Endothelial cell of umbilical vein (primary cell): ENCODE measurements at regions not wholly inside any gene's neighbourhood (a gene's known extent, or its start where the extent isn't known, plus 50 kb on each side); places are given as distances from the start of the nearest gene placed in this dataset.

Source experiments
- BruUV-seq: library from RNA; stranded (reverse); fragments of 400-500 nt; replicated peaks from 2 replicates; lab custom pipeline; 2021; lab: Mats Ljungman, UMichigan
- CTCF ChIA-PET: fragments of 300-600, 350-600 bp; sonication (Branson Sonifier 250); formaldehyde crosslinking; loops from one replicate; lab custom pipeline; 2021; ENCODE audit warnings: antibody characterized with exemption, inconsistent platforms; lab: Charles Lee
- POLR2A ChIA-PET: fragments of 300-600, 350-600 bp; sonication (Branson Sonifier 250); formaldehyde crosslinking; loops from one replicate; lab custom pipeline; 2021; ENCODE audit warnings: antibody characterized with exemption, inconsistent platforms; lab: Charles Lee
- DNase-seq: peaks from one replicate; pipeline ENCODE4 v3.0.0-alpha.2; 2011; ENCODE audit warnings: low read depth, low spot score
- FAIRE-seq: peaks from 2 replicates; lab custom pipeline; 2011; peaks lifted over from hg19 to GRCh38; lab: Jason Lieb, UNC
- H2AFZ ChIP-seq: 2 replicates; pipeline ENCODE4 v1.6.0; 2012; ENCODE audit warnings: low read depth, low read length, control low read depth, inconsistent platforms
- H3K27ac ChIP-seq: 2 replicates; pipeline ENCODE4 v1.5.1; 2011; ENCODE audit warnings: low read depth, mild to moderate bottlenecking, control low read depth, low read length, moderate library complexity; ENCODE audit not compliant: insufficient read depth
- H3K27me3 ChIP-seq, 2 experiments: 2 replicates each; pipeline versions ENCODE4 v1.6.0 to v1.6.1; 2011; ENCODE audit warnings: low read length in 2 of 2, mixed read lengths in 1 of 2; ENCODE audit not compliant: control insufficient read depth in 2 of 2, insufficient read depth in 2 of 2
- H3K36me3 ChIP-seq, 2 experiments: 2 replicates in 1 of 2; 3 replicates in 1 of 2; pipeline ENCODE4 v1.5.1; 2011; ENCODE audit warnings: low read length in 2 of 2, mild to moderate bottlenecking in 1 of 2, moderate library complexity in 1 of 2; ENCODE audit not compliant: control insufficient read depth in 2 of 2, insufficient read depth in 2 of 2; ENCODE audit errors: extremely low read depth in 1 of 2
- H3K4me1 ChIP-seq: 3 replicates; pipeline ENCODE4 v1.5.1; 2011; ENCODE audit warnings: mild to moderate bottlenecking, low read length; ENCODE audit not compliant: control insufficient read depth, insufficient read depth; ENCODE audit errors: extremely low read depth
- H3K4me2 ChIP-seq: 2 replicates; pipeline ENCODE4 v1.6.1; 2011; ENCODE audit warnings: low read length, control low read depth, mixed read lengths; ENCODE audit not compliant: insufficient read depth
- H3K4me3 ChIP-seq, 3 experiments: fragments of 200-600 bp in 1 of 3; sonication (generic), shearing (Covaris generic) in 1 of 3; replicated peaks in 1 of 3; 2 replicates each; pipeline ENCODE4 v1.5.1; 2011 to 2016; ENCODE audit warnings: control low read depth in 3 of 3, low read length in 3 of 3, mild to moderate bottlenecking in 2 of 3, inconsistent platforms in 1 of 3, low read depth in 1 of 3, moderate library complexity in 1 of 3; ENCODE audit not compliant: insufficient read depth in 1 of 3
- H3K79me2 ChIP-seq: 2 replicates; pipeline ENCODE4 v1.6.0; 2012; ENCODE audit warnings: low read length, inconsistent platforms; ENCODE audit not compliant: control insufficient read depth, insufficient read depth
- H3K9ac ChIP-seq: replicated peaks from 2 replicates; pipeline ENCODE3; 2011; ENCODE audit warnings: low read length, control low read depth; ENCODE audit not compliant: insufficient read depth; ENCODE audit errors: extremely low read depth
- H3K9me1 ChIP-seq: replicated peaks from 3 replicates; pipeline ENCODE4 v1.6.0; 2011; ENCODE audit warnings: mild to moderate bottlenecking, low read length; ENCODE audit not compliant: control insufficient read depth, insufficient read depth; ENCODE audit errors: extremely low read depth
- H3K9me3 ChIP-seq: replicated peaks from 2 replicates; pipeline ENCODE4 v1.5.1; 2012; ENCODE audit warnings: low read length, inconsistent platforms; ENCODE audit not compliant: control insufficient read depth, insufficient read depth
- H4K20me1 ChIP-seq: replicated peaks from 2 replicates; pipeline ENCODE3; 2011; ENCODE audit warnings: mild to moderate bottlenecking, low read length; ENCODE audit not compliant: control insufficient read depth, insufficient read depth; ENCODE audit errors: extremely low read depth
- EZH2 ChIP-seq: IDR thresholded peaks from 2 replicates; pipeline ENCODE4 v1.6.1; 2012; ENCODE audit warnings: borderline replicate concordance, low read depth, mild to moderate bottlenecking, moderate library complexity, low read length, inconsistent platforms; ENCODE audit not compliant: severe bottlenecking
- FOS ChIP-seq: IDR thresholded peaks from 2 replicates; pipeline ENCODE4 v1.6.1; 2011; ENCODE audit warnings: mild to moderate bottlenecking, low read length, moderate library complexity, borderline replicate concordance; ENCODE audit not compliant: insufficient read depth
- GATA2 ChIP-seq: IDR thresholded peaks from 2 replicates; pipeline ENCODE4 v1.7.0; 2011; ENCODE audit warnings: low read depth, mild to moderate bottlenecking, moderate library complexity, mixed read lengths, low read length; ENCODE audit not compliant: insufficient read length, insufficient read depth
- MYC ChIP-seq: IDR thresholded peaks from one replicate; pipeline ENCODE4 v1.6.1; 2011; ENCODE audit warnings: mild to moderate bottlenecking, low read depth, low read length
- POLR2AphosphoS5 ChIP-seq: IDR thresholded peaks from 2 replicates; pipeline ENCODE4 v1.6.1; 2012; ENCODE audit warnings: low read depth, mild to moderate bottlenecking, control low read depth, low read length, moderate library complexity; ENCODE audit not compliant: insufficient read depth
- dilution Hi-C: fragments of 300-500 bp; cut with MboI; formaldehyde crosslinking; loops from one replicate; pipeline ENCODE4 v1.15.0; 2019; ENCODE audit warnings: low sequenced_read_pairs; ENCODE audit not compliant: extremely low pct_ligation_motif_present
- intact Hi-C: fragments of 100-400 bp; cut with micrococcal nuclease; formaldehyde crosslinking; loops from one replicate; pipeline ENCODE4 v1.10.0; 2022
- TF ChIP-seq, protein P1 (sequence below), 2 donors: IDR thresholded peaks; 1 replicate in 1 of 2; 2 replicates in 1 of 2; pipeline ENCODE4 v1.5.1; 2011; ENCODE audit warnings: low read length in 2 of 2, mild to moderate bottlenecking in 2 of 2, moderate library complexity in 2 of 2, control low read depth in 1 of 2, inconsistent platforms in 1 of 2, low read depth in 1 of 2; ENCODE audit not compliant: insufficient read depth in 1 of 2; ENCODE audit errors: extremely low read depth in 1 of 2

DNA sequence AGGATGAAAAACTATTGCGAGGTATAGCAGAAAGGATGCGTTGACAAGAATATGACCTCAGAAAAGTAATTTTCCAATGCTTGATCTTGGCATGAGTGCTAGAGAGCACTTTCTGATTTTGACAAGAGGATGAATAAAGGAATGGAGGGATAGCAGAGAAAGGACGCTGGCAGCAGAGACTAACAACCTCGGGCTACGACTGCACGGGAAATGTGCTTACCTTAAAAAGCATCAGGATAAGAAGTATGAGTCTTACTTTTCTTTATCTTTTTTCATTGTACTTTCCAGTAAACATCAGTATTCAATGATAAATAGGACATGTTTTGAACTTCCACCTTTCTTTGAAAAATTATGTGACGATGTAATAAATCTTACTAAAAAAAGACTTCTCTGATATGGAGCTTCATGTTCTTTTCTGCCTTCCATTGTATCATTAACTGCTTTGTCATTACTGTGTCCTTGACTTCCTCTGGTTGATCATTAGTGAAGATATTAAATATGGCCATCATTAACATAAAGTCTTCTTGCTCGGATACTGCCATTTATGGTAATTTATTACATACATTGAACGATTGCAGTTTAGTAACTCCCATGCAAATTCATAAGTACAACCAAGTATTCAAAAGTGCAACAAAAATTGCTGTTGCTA is 265.6 kb downstream of the DSEL start:
- CTCF ChIA-PET: no interaction called here
- no peak overlapping the region for H3K9ac ChIP-seq
- FAIRE-seq: no peak
- H4K20me1 ChIP-seq: no peaks in the 10 kb centered on the region
- H3K4me1 ChIP-seq: no peaks in the 10 kb centered on the region
- no peak overlapping the region for H2AFZ ChIP-seq
- no peaks in the 10 kb centered on the region for H3K27me3 ChIP-seq
- H3K4me3 ChIP-seq: no peak overlapping the region
- dilution Hi-C loops: no loop called here
- TF ChIP-seq EZH2 (no peak), FOS (no peak), MYC (no peak), GATA2 (no peak), POLR2AphosphoS5 (no peak)
- TF ChIP-seq, protein P1, sequence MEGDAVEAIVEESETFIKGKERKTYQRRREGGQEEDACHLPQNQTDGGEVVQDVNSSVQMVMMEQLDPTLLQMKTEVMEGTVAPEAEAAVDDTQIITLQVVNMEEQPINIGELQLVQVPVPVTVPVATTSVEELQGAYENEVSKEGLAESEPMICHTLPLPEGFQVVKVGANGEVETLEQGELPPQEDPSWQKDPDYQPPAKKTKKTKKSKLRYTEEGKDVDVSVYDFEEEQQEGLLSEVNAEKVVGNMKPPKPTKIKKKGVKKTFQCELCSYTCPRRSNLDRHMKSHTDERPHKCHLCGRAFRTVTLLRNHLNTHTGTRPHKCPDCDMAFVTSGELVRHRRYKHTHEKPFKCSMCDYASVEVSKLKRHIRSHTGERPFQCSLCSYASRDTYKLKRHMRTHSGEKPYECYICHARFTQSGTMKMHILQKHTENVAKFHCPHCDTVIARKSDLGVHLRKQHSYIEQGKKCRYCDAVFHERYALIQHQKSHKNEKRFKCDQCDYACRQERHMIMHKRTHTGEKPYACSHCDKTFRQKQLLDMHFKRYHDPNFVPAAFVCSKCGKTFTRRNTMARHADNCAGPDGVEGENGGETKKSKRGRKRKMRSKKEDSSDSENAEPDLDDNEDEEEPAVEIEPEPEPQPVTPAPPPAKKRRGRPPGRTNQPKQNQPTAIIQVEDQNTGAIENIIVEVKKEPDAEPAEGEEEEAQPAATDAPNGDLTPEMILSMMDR (IDR thresholded peaks at IDR 0.05; ENCODE audit: extremely low read depth in 1 of 2, insufficient read depth in 1 of 2, low read depth in 1 of 2, low read length in 2 of 2): no peak
- no peaks in the 10 kb centered on the region for H3K36me3 ChIP-seq
- POLR2A ChIA-PET: no interaction called here
- H3K9me3 ChIP-seq: no peaks in the 10 kb centered on the region
- intact Hi-C loops: no loop called here
- H3K4me2 ChIP-seq: no peak overlapping the region
- H3K9me1 ChIP-seq: no peaks in the 10 kb centered on the region
- BruUV-seq: no TSS peak
- H3K79me2 ChIP-seq: no peaks in the 10 kb centered on the region
- DNase-seq: no peak
- H3K27ac ChIP-seq: no peak overlapping the region
